ENCODE measurements at regions not wholly inside any gene's neighbourhood (a gene's known extent, or its start where the extent isn't known, plus 50 kb on each side); places are given as distances from the start of the nearest gene placed in this dataset.

- Histone ChIP-seq H3K36me3 (ENCODE audit: insufficient read depth, low read length) (no peaks in the 10 kb centered on the region), H3K9me2 (ENCODE audit: insufficient read depth, low read length) (no peaks in the 10 kb centered on the region), H3K27me3 (ENCODE audit: insufficient read depth, low read depth, low read length) (no peaks in the 10 kb centered on the region), H3K79me2 (replicated peaks; ENCODE audit: insufficient read depth, low read length) (no peaks in the 10 kb centered on the region), H3F3A (ENCODE audit: insufficient read depth, low read length, poor library complexity, severe bottlenecking) (no peaks in the 10 kb centered on the region), H2AFZ (ENCODE audit: low read depth, low read length) (no peak overlapping the region), H3K27ac (ENCODE audit: low read length) (no peak overlapping the region), H4K20me1 (ENCODE audit: insufficient read depth) (no peaks in the 10 kb centered on the region), H3K9ac (ENCODE audit: low read length) (no peak overlapping the region), H3K4me2 (ENCODE audit: low read length) (no peak overlapping the region), H3K9me3 (ENCODE audit: low read length) (no peaks in the 10 kb centered on the region), H3K4me3 (ENCODE audit: low read length) (no peak overlapping the region)
- TF ChIP-seq RAD21 (conservative IDR thresholded peaks at IDR 0.05) (no peak), MXI1 (conservative IDR thresholded peaks at IDR 0.05; ENCODE audit: poor library complexity, severe bottlenecking) (no peak), CTCF (IDR thresholded peaks at IDR 0.05; ENCODE audit: poor library complexity, severe bottlenecking) (no peak), EZH2 (IDR thresholded peaks at IDR 0.05; ENCODE audit: borderline replicate concordance, insufficient read depth, low read length, poor library complexity, severe bottlenecking) (no peak), POLR2AphosphoS5 (IDR thresholded peaks at IDR 0.05) (no peak), REST (IDR thresholded peaks at IDR 0.05; ENCODE audit: borderline replicate concordance) (no peak), SMC3 (conservative IDR thresholded peaks at IDR 0.05; ENCODE audit: poor library complexity) (no peak), TAF1 (IDR thresholded peaks at IDR 0.05; ENCODE audit: low read depth) (no peak), EP300 (conservative IDR thresholded peaks at IDR 0.05; ENCODE audit: poor library complexity, severe bottlenecking) (no peak)
Observed at GRCh38 chr12:71069311-71069710, 88.5 kb downstream of the TSPAN8 start.

GRCh38 chr12:71063087-71063486, 94.7 kb downstream of the TSPAN8 start:
- H3K36me3 ChIP-seq (ENCODE audit: insufficient read depth, low read length), result no peaks in the 10 kb centered on the region
- H3K4me2 ChIP-seq (ENCODE audit: low read length), result no peak overlapping the region
- no peak overlapping the region for H2AFZ ChIP-seq (ENCODE audit: low read depth, low read length)
- H3K9me3 ChIP-seq (ENCODE audit: low read length), result no peaks in the 10 kb centered on the region
- TF ChIP-seq EP300 (conservative IDR thresholded peaks at IDR 0.05; ENCODE audit: poor library complexity, severe bottlenecking) (no peak), REST (IDR thresholded peaks at IDR 0.05; ENCODE audit: borderline replicate concordance) (no peak), EZH2 (IDR thresholded peaks at IDR 0.05; ENCODE audit: borderline replicate concordance, insufficient read depth, low read length, poor library complexity, severe bottlenecking) (no peak), TAF1 (IDR thresholded peaks at IDR 0.05; ENCODE audit: low read depth) (no peak), SMC3 (conservative IDR thresholded peaks at IDR 0.05; ENCODE audit: poor library complexity) (no peak), CTCF (IDR thresholded peaks at IDR 0.05; ENCODE audit: poor library complexity, severe bottlenecking) (no peak), RAD21 (conservative IDR thresholded peaks at IDR 0.05) (no peak), POLR2AphosphoS5 (IDR thresholded peaks at IDR 0.05) (no peak), MXI1 (conservative IDR thresholded peaks at IDR 0.05; ENCODE audit: poor library complexity, severe bottlenecking) (no peak)
- H3F3A ChIP-seq (ENCODE audit: insufficient read depth, low read length, poor library complexity, severe bottlenecking), result no peaks in the 10 kb centered on the region
- no peaks in the 10 kb centered on the region for H3K79me2 ChIP-seq (replicated peaks; ENCODE audit: insufficient read depth, low read length)
- H4K20me1 ChIP-seq (ENCODE audit: insufficient read depth), result no peaks in the 10 kb centered on the region
- no peak overlapping the region for H3K27ac ChIP-seq (ENCODE audit: low read length)
- H3K9ac ChIP-seq (ENCODE audit: low read length), result no peak overlapping the region
- no peak overlapping the region for H3K4me3 ChIP-seq (ENCODE audit: low read length)
- no peaks in the 10 kb centered on the region for H3K9me2 ChIP-seq (ENCODE audit: insufficient read depth, low read length)
- no peaks in the 10 kb centered on the region for H3K27me3 ChIP-seq (ENCODE audit: insufficient read depth, low read depth, low read length)
